Stimulated activated CD8-positive, alpha-beta memory T cell treated with anti-CD3 and anti-CD28 coated beads, Interleukin-4, amount 100 ng/mL, for 4 hours (primary cell): ENCODE measurements at regions not wholly inside any gene's neighbourhood (a gene's known extent, or its start where the extent isn't known, plus 50 kb on each side); places are given as distances from the start of the nearest gene placed in this dataset.
"Not testable (repeated sequence)": the region's sequence is repeated elsewhere in the genome, so short reads cannot be mapped to it uniquely, and the experiment has no call there.

Source experiments
- DNase-seq, 2 donors: peaks; one replicate each; pipeline ENCODE4 v3.0.0-alpha.2; 2020; ENCODE audit warnings: low read depth in 2 of 2, low spot score in 1 of 2

- no peak for DNase-seq
Measured at GRCh38 chr3:20842002-20842401, 656.0 kb upstream of the SGO1 start.

- no peak for DNase-seq
Measured at GRCh38 chr3:20837676-20838302, 651.8 kb upstream of the SGO1 start.

- no peak for DNase-seq
Measured at GRCh38 chr3:20836801-20837200, 650.8 kb upstream of the SGO1 start.

GRCh38 chr3:20832963-20833362 is 647.0 kb upstream of the SGO1 start:
- no peak for DNase-seq

GRCh38 chr3:20822251-20822650 is 636.2 kb upstream of the SGO1 start:
- no peak for DNase-seq

- not testable (repeated sequence) for DNase-seq
Measured at GRCh38 chr3:20820872-20821271, 634.9 kb upstream of the SGO1 start.

GRCh38 chr3:20811631-20812030 is 625.6 kb upstream of the SGO1 start:
- DNase-seq, result no peak

GRCh38 chr3:20811006-20811405 is 625.0 kb upstream of the SGO1 start:
- DNase-seq, result no peak

GRCh38 chr3:20810555-20810954 is 624.5 kb upstream of the SGO1 start:
- DNase-seq, result no peak

GRCh38 chr3:20809356-20809755 is 623.4 kb upstream of the SGO1 start:
- DNase-seq, result no peak

- DNase-seq, result no peak
Measured at GRCh38 chr3:20808864-20809263, 622.9 kb upstream of the SGO1 start.

GRCh38 chr3:20798666-20799065 is 612.7 kb upstream of the SGO1 start:
- no peak for DNase-seq

- no peak for DNase-seq
Measured at GRCh38 chr3:20787005-20787404, 601.0 kb upstream of the SGO1 start.

- no peak for DNase-seq
Measured at GRCh38 chr3:20776692-20777091, 590.7 kb upstream of the SGO1 start.

- no peak for DNase-seq
Measured at GRCh38 chr3:20776286-20776685, 590.3 kb upstream of the SGO1 start.

- DNase-seq, result no peak
Measured at GRCh38 chr3:20773320-20773984, 587.4 kb upstream of the SGO1 start.

- DNase-seq, result no peak
Measured at GRCh38 chr3:20772869-20773268, 586.9 kb upstream of the SGO1 start.

- no peak for DNase-seq
Measured at GRCh38 chr3:20769430-20769829, 583.4 kb upstream of the SGO1 start.

GRCh38 chr3:20760981-20761380 is 575.0 kb upstream of the SGO1 start:
- DNase-seq, result no peak

GRCh38 chr3:20752416-20752815 is 566.4 kb upstream of the SGO1 start:
- no peak for DNase-seq

GRCh38 chr3:20751296-20751695 is 565.3 kb upstream of the SGO1 start:
- no peak for DNase-seq

- no peak for DNase-seq
Measured at GRCh38 chr3:20747741-20748140, 561.7 kb upstream of the SGO1 start.
